Spinal cord (tissue), 9 donors: ENCODE measurements at regions not wholly inside any gene's neighbourhood (a gene's known extent, or its start where the extent isn't known, plus 50 kb on each side); places are given as distances from the start of the nearest gene placed in this dataset.

ENCODE experiments used
- DNase-seq, 6 donors: peaks; one replicate each; pipeline versions ENCODE4 v3.0.0 to v3.0.0-alpha.2; 2013 to 2015; ENCODE audit warnings: low spot score in 6 of 6, low read depth in 4 of 6
- H3K27ac ChIP-seq: one replicate; pipeline ENCODE4 v1.5.1; 2013; ENCODE audit warnings: low read depth, low read length, control low read depth
- H3K27me3 ChIP-seq: one replicate; pipeline ENCODE4 v1.6.1; 2013; ENCODE audit warnings: low read length; ENCODE audit not compliant: control insufficient read depth, insufficient read depth
- H3K36me3 ChIP-seq: one replicate; pipeline ENCODE4 v1.6.1; 2013; ENCODE audit warnings: low read length; ENCODE audit not compliant: control insufficient read depth, insufficient read depth
- H3K4me1 ChIP-seq: one replicate; pipeline ENCODE4 v1.6.1; 2013; ENCODE audit warnings: low read length; ENCODE audit not compliant: control insufficient read depth, insufficient read depth
- H3K4me3 ChIP-seq: one replicate; pipeline ENCODE4 v1.5.1; 2013; ENCODE audit warnings: low read depth, low read length, control low read depth
- H3K9me3 ChIP-seq: one replicate; pipeline ENCODE4 v1.6.1; 2013; ENCODE audit warnings: low read length; ENCODE audit not compliant: control insufficient read depth, insufficient read depth
- WGBS: methylation state at CpG from one replicate; pipeline ENCODE4 v1.1.5; 2013; ENCODE audit warnings: missing lambda C conversion rate; ENCODE audit not compliant: insufficient coverage; 5-methylcytosine and 5-hydroxymethylcytosine counted together
- donor health status: healthy.

DNA sequence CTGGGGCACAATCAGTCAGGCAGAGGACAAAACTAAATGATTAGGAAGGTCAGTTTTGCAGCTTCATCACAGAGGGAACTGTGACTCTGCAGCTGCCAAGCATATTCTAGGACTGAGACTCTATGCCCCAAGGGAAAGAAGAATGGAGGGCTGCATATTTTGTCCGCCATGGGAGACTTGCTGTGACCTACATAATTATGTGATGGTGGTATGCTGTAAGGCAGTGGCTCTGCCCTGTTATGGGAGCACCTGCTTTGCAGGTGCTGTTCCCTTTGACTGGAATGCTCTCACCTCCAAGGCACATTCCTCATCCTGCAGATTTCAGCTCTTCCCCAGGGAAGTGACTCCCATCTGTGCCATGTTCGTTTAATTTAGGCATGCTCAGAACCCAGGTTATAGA, 261.9 kb upstream of the EPHA4 start:
- Histone ChIP-seq H3K27ac (no peak overlapping the region), H3K36me3 (no peaks in the 10 kb centered on the region), H3K4me1 (no peaks in the 10 kb centered on the region), H3K27me3 (no peaks in the 10 kb centered on the region), H3K4me3 (no peak overlapping the region), H3K9me3 (no peaks in the 10 kb centered on the region)
- WGBS: no CpG with 5 or more reads among the region's 2 CpGs
- DNase-seq: no peak

GRCh38 chr2:221831051-221831450, 258.9 kb upstream of the EPHA4 start:
- no peaks in the 10 kb centered on the region for H3K4me1 ChIP-seq
- DNase-seq: no peak
- H3K4me3 ChIP-seq: no peak overlapping the region
- no peaks in the 10 kb centered on the region for H3K36me3 ChIP-seq
- no peak overlapping the region for H3K27ac ChIP-seq
- 100% methylated on average over 1 of the region's 2 CpGs for WGBS
- H3K9me3 ChIP-seq: no peaks in the 10 kb centered on the region
- no peaks in the 10 kb centered on the region for H3K27me3 ChIP-seq

DNA sequence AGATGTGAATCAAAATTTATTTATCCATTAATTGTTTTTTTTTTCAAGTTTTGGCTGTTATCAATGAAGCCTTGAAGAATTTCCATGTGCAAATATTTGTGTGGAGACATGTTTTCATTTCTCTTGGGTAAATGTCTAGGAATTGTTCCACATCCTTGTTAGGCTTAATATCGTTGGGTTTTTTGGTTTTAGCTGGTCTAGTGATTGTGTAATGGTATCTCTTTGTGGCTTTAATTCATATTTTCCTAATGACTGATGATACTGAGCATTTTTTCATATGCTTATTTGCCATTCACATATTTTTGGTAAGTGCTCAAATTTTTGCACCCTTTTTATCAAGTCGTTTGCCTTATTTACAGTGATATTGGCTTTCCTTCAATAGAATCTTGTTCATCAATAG, 250.3 kb upstream of the EPHA4 start:
- Histone ChIP-seq H3K4me1 (no peaks in the 10 kb centered on the region), H3K27ac (no peak overlapping the region), H3K36me3 (no peaks in the 10 kb centered on the region), H3K9me3 (no peaks in the 10 kb centered on the region), H3K4me3 (no peak overlapping the region), H3K27me3 (no peaks in the 10 kb centered on the region)
- DNase-seq: no peak
- WGBS: no CpG with 5 or more reads among the region's 2 CpGs

- H3K4me1 ChIP-seq: no peaks in the 10 kb centered on the region
- no peaks in the 10 kb centered on the region for H3K27me3 ChIP-seq
- H3K27ac ChIP-seq: no peak overlapping the region
- H3K36me3 ChIP-seq: no peaks in the 10 kb centered on the region
- H3K9me3 ChIP-seq: no peaks in the 10 kb centered on the region
- peak in 1 of 6 donors; percentile 49 for DNase-seq
- WGBS: 66% methylated on average over 3 of the region's 9 CpGs
- H3K4me3 ChIP-seq: no peak overlapping the region
These were observed 246.7 kb upstream of the EPHA4 start for GRCh38 chr2:221818616-221819320.

- no peaks in the 10 kb centered on the region for H3K9me3 ChIP-seq
- H3K4me3 ChIP-seq: no peak overlapping the region
- no peaks in the 10 kb centered on the region for H3K36me3 ChIP-seq
- no peaks in the 10 kb centered on the region for H3K4me1 ChIP-seq
- no peak for DNase-seq
- H3K27me3 ChIP-seq: no peaks in the 10 kb centered on the region
- 88% methylated on average over 3 of the region's 3 CpGs for WGBS
- no peak overlapping the region for H3K27ac ChIP-seq
These were observed 245.8 kb upstream of the EPHA4 start for GRCh38 chr2:221817878-221818277.

- no peak overlapping the region for H3K27ac ChIP-seq
- 95% methylated on average over 3 of the region's 4 CpGs for WGBS
- no peak for DNase-seq
- H3K4me1 ChIP-seq: no peaks in the 10 kb centered on the region
- no peak overlapping the region for H3K4me3 ChIP-seq
- H3K36me3 ChIP-seq: no peaks in the 10 kb centered on the region
- H3K27me3 ChIP-seq: no peaks in the 10 kb centered on the region
- H3K9me3 ChIP-seq: no peaks in the 10 kb centered on the region
These were observed 244.9 kb upstream of the EPHA4 start for GRCh38 chr2:221817052-221817451.

DNA sequence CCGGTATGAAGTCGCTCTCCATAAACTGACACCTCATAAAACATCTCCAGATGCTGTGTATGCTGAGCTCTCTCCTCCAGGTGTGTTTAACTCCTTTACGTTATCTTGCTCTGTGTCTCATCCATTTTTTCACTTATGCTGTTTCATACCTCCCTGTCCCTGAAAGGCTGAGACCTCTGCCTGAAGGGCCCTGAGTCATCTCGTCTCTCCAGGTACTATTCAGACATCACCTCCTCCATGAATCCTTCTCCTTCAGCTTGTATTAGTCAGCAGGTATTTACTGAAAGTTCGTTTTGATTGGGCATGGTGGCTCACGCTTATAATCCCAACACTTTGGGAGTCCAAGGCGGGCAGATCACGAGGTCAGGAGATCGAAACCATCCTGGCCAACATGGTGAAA, 244.5 kb upstream of the EPHA4 start:
- 95% methylated on average over 7 of the region's 9 CpGs for WGBS
- no peaks in the 10 kb centered on the region for H3K27me3 ChIP-seq
- H3K4me1 ChIP-seq: no peaks in the 10 kb centered on the region
- DNase-seq: no peak
- H3K27ac ChIP-seq: no peak overlapping the region
- no peaks in the 10 kb centered on the region for H3K36me3 ChIP-seq
- H3K4me3 ChIP-seq: no peak overlapping the region
- no peaks in the 10 kb centered on the region for H3K9me3 ChIP-seq

DNA sequence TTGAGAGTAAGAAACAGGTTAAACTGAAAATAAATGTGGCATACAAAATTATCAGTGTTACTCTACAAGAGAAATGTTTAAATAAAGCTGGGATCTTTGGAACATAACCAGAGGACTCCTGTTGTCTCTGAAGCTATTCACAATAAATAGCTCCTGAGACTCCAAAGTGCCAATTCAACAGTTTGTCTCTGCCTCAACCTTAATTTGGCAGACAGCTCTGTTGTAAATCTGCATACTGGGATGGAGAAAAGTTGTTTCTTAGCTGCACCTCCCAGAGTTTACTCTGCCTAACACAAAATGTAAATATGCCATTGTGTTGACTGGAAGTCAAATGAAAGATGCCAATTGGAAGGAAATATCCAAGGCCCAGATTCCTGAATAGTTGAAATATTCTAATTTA, 238.5 kb upstream of the EPHA4 start:
- Histone ChIP-seq H3K4me3 (no peak overlapping the region), H3K9me3 (no peaks in the 10 kb centered on the region), H3K27ac (no peak overlapping the region), H3K36me3 (no peaks in the 10 kb centered on the region), H3K27me3 (no peaks in the 10 kb centered on the region), H3K4me1 (peaks cover 4% of the 10 kb centered on the region)
- peak in 3 of 6 donors; percentile 22 to 80 (median 39) for DNase-seq

GRCh38 chr2:221810245-221810644, 238.1 kb upstream of the EPHA4 start:
- H3K36me3 ChIP-seq: no peaks in the 10 kb centered on the region
- H3K4me1 ChIP-seq: peaks cover 4% of the 10 kb centered on the region
- no peaks in the 10 kb centered on the region for H3K9me3 ChIP-seq
- no peak overlapping the region for H3K27ac ChIP-seq
- WGBS: no CpG with 5 or more reads among the region's 4 CpGs
- DNase-seq: peak in 2 of 6 donors; percentile 43 to 74
- no peaks in the 10 kb centered on the region for H3K27me3 ChIP-seq
- H3K4me3 ChIP-seq: no peak overlapping the region

- Histone ChIP-seq H3K27ac (no peak overlapping the region), H3K9me3 (no peaks in the 10 kb centered on the region), H3K4me3 (no peak overlapping the region), H3K27me3 (no peaks in the 10 kb centered on the region), H3K36me3 (no peaks in the 10 kb centered on the region), H3K4me1 (peaks cover 4% of the 10 kb centered on the region)
- 86% methylated on average over 1 of the region's 1 CpG for WGBS
- DNase-seq: no peak
These were observed 236.4 kb upstream of the EPHA4 start for GRCh38 chr2:221808488-221808887.
